ENCODE measurements at regions not wholly inside any gene's neighbourhood (a gene's known extent, or its start where the extent isn't known, plus 50 kb on each side); places are given as distances from the start of the nearest gene placed in this dataset.

DNA sequence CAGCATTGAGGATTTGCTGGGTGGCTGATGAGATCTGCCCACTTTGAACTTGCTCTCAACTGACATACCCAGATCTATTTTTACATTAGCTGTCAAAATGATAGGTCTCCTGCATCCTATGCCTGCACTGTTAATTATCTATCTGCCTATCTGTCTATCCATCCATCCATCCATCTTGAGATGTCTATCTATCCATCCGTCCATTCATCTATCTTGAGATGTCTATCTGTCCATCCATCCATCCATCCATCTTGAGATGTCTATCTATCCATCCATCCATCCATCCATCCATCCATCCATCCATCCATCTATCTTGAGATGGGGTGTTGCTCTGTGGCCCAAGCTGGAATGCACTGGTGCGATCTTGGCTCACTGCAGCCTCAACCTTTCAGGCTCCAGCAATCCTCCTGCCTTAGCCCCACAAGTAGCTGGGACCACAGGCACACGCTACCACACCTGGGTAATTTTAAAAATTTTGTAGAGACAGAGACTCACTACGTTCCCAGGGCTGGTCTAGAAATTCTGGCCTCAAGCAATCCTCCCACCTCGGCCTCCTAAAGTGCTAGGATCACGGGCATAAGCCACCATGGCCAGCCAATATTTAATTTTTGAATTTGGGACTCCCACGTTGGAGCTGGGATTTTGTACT lies 159.4 kb upstream of the NSMCE3 start:
- TF ChIP-seq POLR2A (IDR thresholded peaks at IDR 0.05), result no peak
- no peak for TF ChIP-seq CTCF (IDR thresholded peaks at IDR 0.05)
